Astrocyte of the spinal cord (primary cell): ENCODE measurements at regions not wholly inside any gene's neighbourhood (a gene's known extent, or its start where the extent isn't known, plus 50 kb on each side); places are given as distances from the start of the nearest gene placed in this dataset.

Experiments
- DNase-seq: peaks from one replicate; pipeline ENCODE4 v3.0.0; 2011; ENCODE audit warnings: low read depth, low spot score
- H3K4me3 ChIP-seq: 2 replicates; pipeline ENCODE4 v1.5.1; 2011; ENCODE audit warnings: low read depth, mild to moderate bottlenecking, low read length, moderate library complexity
- CTCF ChIP-seq: IDR thresholded peaks from 2 replicates; pipeline ENCODE4 v1.5.1; 2012; ENCODE audit warnings: low read depth, mild to moderate bottlenecking, low read length, inconsistent platforms
- in situ Hi-C: cut with HindIII; loops from 2 replicates; pipeline ENCODE4 v1.10.0; 2017; ENCODE audit warnings: low sequenced_read_pairs

GRCh38 chr15:97406841-97407240, 553.7 kb upstream of the ARRDC4 start:
- DNase-seq = no peak
- no peak for TF ChIP-seq CTCF
- in situ Hi-C loops = no loop called here
- no peak overlapping the region for H3K4me3 ChIP-seq

GRCh38 chr15:97410897-97411575, 549.5 kb upstream of the ARRDC4 start:
- no peak for DNase-seq
- in situ Hi-C loops = no loop called here
- no peak for TF ChIP-seq CTCF

GRCh38 chr15:97420130-97420529, 540.4 kb upstream of the ARRDC4 start:
- in situ Hi-C loops = no loop called here
- DNase-seq = no peak
- no peak for TF ChIP-seq CTCF
- H3K4me3 ChIP-seq = no peak overlapping the region

More at GRCh38 chr15:97410897-97411575, 549.5 kb upstream of the ARRDC4 start:
- no peak overlapping the region for H3K4me3 ChIP-seq

- TF ChIP-seq CTCF = no peak
- no peak overlapping the region for H3K4me3 ChIP-seq
- in situ Hi-C loops = no loop called here
- DNase-seq = peak; percentile 1
Measured at GRCh38 chr15:97425596-97425995, 534.9 kb upstream of the ARRDC4 start.

- H3K4me3 ChIP-seq = no peak overlapping the region
- no peak for TF ChIP-seq CTCF
- in situ Hi-C loops = no loop called here
- no peak for DNase-seq
Measured at GRCh38 chr15:97443101-97443500, 517.4 kb upstream of the ARRDC4 start.

- in situ Hi-C loops = no loop called here
- H3K4me3 ChIP-seq = no peak overlapping the region
- DNase-seq = no peak
- TF ChIP-seq CTCF = no peak
Measured at GRCh38 chr15:97446138-97446537, 514.4 kb upstream of the ARRDC4 start.
